Ovary (tissue), 7 donors: ENCODE measurements at regions not wholly inside any gene's neighbourhood (a gene's known extent, or its start where the extent isn't known, plus 50 kb on each side); places are given as distances from the start of the nearest gene placed in this dataset.

ENCODE experiments used
- DNase-seq, 5 donors: peaks; one replicate each; pipeline ENCODE4 v3.0.0-alpha.2; 2019 to 2020
- H3K27ac ChIP-seq, 2 donors: fragments of 200-600 bp; one replicate each; pipeline versions ENCODE4 v1.5.1 to v1.8.0; 2019 to 2022
- H3K27me3 ChIP-seq: fragments of 200-600 bp; one replicate; pipeline ENCODE4 v1.8.0; 2022
- H3K36me3 ChIP-seq: fragments of 200-600 bp; sonication (generic); one replicate; pipeline ENCODE4 v1.5.1; 2019
- H3K4me1 ChIP-seq: one replicate; pipeline ENCODE4 v1.8.1; 2013; ENCODE audit warnings: mild to moderate bottlenecking, moderate library complexity; ENCODE audit not compliant: insufficient read depth
- H3K4me3 ChIP-seq: fragments of 200-600 bp; sonication (generic); one replicate; pipeline ENCODE4 v1.5.1; 2017
- H3K9me3 ChIP-seq, 2 donors: fragments of 200-600 bp in 1 of 2; sonication (generic) in 1 of 2; one replicate each; pipeline versions ENCODE4 v1.5.1 to v1.8.1; 2013 to 2019; ENCODE audit warnings: mild to moderate bottlenecking in 1 of 2, moderate library complexity in 1 of 2
- EP300 ChIP-seq: sonication (generic); formaldehyde crosslinking; IDR thresholded peaks from one replicate; pipeline ENCODE4 v1.6.1; 2017; ENCODE audit warnings: antibody characterized with exemption
- POLR2A ChIP-seq: fragments of 450-650 bp; IDR thresholded peaks from one replicate; pipeline ENCODE4 v1.6.1; 2017; ENCODE audit warnings: antibody characterized with exemption, mild to moderate bottlenecking, moderate library complexity
- WGBS, 3 donors: extraction: QIAGEN DNeasy Blood & Tissue Kit in 1 of 3; methylation state at CpG; one replicate each; pipeline versions ENCODE4 v1.1.5 to v1.1.7; 2013 to 2017; 5-methylcytosine and 5-hydroxymethylcytosine counted together
- intact Hi-C, 4 donors: fragments of 100-400 bp; cut with DNase I; formaldehyde crosslinking; loops; one replicate each; pipeline versions ENCODE4 v1.11.0 to v1.15.1; 2022 to 2023
- TF ChIP-seq, protein P1 (sequence below), 3 donors: fragments of 450-650 bp in 2 of 3; fragments of 200-600 bp in 1 of 3; IDR thresholded peaks; one replicate each; pipeline versions ENCODE4 v1.5.1 to v1.8.0; 2016 to 2022; ENCODE audit warnings: antibody characterized with exemption in 3 of 3, mild to moderate bottlenecking in 1 of 3
- donor health status: DM: no; HTN: no; CAD: no; lungs with moderate emphysema.
- donor health status: DM: no; HTN: no; CAD: no.
- donor health status: Bipolar disorder and iron deficiency.
- donor health status: DM: no; HTN: no; CAD: no.
- donor health status: DM: yes; HTN: yes; CAD: no.

DNA sequence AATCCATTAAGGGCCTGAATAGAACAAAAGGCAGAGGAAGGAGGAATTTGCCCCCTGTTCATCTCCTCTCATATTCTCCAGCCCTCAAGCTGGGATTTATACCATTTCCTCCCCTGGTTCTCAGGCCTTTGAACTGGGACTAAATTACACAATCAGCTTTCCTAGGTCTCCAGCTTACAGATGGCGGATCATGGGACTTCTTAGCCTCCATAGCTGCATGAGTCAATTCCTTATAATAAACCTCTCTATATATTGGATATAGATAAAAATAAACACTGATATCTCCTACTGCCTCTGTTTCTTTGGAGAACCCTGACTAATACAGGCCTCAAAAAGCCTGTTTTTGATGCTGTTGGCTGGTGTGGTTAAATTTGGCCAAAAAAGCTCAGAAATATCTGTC, 84.5 kb upstream of the TMEM108 start:
- intact Hi-C loops, result no loop called here
- H3K27me3 ChIP-seq, result no peaks in the 10 kb centered on the region
- no peaks in the 10 kb centered on the region for H3K36me3 ChIP-seq
- WGBS, 3 donors, result 62 to 70% (median 68%) methylated on average over 1 of the region's 1 CpG
- DNase-seq, result no peak
- H3K27ac ChIP-seq, result no peak overlapping the region
- H3K4me1 ChIP-seq, result no peaks in the 10 kb centered on the region
- no peaks in the 10 kb centered on the region for H3K9me3 ChIP-seq
- H3K4me3 ChIP-seq, result no peak overlapping the region
- no peak for TF ChIP-seq POLR2A
- TF ChIP-seq, protein P1, sequence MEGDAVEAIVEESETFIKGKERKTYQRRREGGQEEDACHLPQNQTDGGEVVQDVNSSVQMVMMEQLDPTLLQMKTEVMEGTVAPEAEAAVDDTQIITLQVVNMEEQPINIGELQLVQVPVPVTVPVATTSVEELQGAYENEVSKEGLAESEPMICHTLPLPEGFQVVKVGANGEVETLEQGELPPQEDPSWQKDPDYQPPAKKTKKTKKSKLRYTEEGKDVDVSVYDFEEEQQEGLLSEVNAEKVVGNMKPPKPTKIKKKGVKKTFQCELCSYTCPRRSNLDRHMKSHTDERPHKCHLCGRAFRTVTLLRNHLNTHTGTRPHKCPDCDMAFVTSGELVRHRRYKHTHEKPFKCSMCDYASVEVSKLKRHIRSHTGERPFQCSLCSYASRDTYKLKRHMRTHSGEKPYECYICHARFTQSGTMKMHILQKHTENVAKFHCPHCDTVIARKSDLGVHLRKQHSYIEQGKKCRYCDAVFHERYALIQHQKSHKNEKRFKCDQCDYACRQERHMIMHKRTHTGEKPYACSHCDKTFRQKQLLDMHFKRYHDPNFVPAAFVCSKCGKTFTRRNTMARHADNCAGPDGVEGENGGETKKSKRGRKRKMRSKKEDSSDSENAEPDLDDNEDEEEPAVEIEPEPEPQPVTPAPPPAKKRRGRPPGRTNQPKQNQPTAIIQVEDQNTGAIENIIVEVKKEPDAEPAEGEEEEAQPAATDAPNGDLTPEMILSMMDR (IDR thresholded peaks at IDR 0.05), result no peak
- no peak for TF ChIP-seq EP300

DNA sequence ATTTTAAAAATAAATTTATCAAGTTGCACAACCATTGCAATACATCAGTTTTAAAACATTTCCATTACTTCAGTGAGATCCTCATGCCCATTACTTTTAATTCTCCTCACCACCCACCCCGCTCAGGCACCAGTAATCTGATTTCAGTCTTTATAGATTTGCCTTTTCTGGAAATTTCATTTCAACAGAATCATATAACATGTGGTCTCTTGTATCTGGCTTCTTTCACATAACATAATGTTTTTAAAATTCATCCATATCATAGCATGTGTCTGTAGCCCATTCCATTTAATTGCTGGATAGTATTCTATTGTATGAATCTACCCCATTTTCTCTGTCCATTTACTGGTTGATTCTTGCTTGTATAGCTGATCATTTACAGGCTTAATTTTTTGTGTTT, 110.3 kb upstream of the TMEM108 start:
- Histone ChIP-seq H3K27me3 (no peaks in the 10 kb centered on the region), H3K9me3 (no peaks in the 10 kb centered on the region), H3K4me1 (no peaks in the 10 kb centered on the region), H3K4me3 (no peak overlapping the region), H3K27ac (no peak overlapping the region), H3K36me3 (no peaks in the 10 kb centered on the region)
- intact Hi-C loops, result no loop called here
- no peak for DNase-seq
- 79 to 86% (median 80%) methylated on average over 1 of the region's 1 CpG for WGBS, 3 donors
- TF ChIP-seq, protein P1 (IDR thresholded peaks at IDR 0.05), result no peak
- TF ChIP-seq EP300, result no peak
- TF ChIP-seq POLR2A, result no peak

DNA sequence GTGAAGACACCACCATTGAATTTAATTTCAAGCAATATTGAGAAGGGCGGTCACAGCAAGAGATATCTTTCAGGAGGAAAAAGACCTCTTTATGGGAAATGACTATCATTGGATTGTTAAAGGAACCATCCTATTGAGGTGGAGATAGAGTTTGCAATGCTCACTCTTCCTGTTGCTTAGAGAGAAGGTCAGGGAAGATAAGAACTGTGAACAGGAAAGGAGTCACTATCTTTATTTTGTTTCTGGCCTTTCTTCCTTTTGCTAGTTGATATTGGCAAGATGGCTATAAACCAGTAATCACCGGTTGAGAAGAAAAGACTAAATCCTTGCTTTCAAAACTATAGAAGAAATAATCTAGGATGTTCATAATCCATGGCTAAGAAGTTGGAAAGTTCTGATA, 112.1 kb upstream of the TMEM108 start:
- TF ChIP-seq, protein P1 (IDR thresholded peaks at IDR 0.05), result no peak
- TF ChIP-seq EP300 (no peak), POLR2A (no peak)
- DNase-seq, result no peak
- no peaks in the 10 kb centered on the region for H3K9me3 ChIP-seq
- H3K4me3 ChIP-seq, result no peak overlapping the region
- no peaks in the 10 kb centered on the region for H3K27me3 ChIP-seq
- no peaks in the 10 kb centered on the region for H3K4me1 ChIP-seq
- no peak overlapping the region for H3K27ac ChIP-seq
- intact Hi-C loops, result no loop called here
- no peaks in the 10 kb centered on the region for H3K36me3 ChIP-seq
- 40 to 74% (median 64%) methylated on average over 2 of the region's 2 CpGs for WGBS, 3 donors

DNA sequence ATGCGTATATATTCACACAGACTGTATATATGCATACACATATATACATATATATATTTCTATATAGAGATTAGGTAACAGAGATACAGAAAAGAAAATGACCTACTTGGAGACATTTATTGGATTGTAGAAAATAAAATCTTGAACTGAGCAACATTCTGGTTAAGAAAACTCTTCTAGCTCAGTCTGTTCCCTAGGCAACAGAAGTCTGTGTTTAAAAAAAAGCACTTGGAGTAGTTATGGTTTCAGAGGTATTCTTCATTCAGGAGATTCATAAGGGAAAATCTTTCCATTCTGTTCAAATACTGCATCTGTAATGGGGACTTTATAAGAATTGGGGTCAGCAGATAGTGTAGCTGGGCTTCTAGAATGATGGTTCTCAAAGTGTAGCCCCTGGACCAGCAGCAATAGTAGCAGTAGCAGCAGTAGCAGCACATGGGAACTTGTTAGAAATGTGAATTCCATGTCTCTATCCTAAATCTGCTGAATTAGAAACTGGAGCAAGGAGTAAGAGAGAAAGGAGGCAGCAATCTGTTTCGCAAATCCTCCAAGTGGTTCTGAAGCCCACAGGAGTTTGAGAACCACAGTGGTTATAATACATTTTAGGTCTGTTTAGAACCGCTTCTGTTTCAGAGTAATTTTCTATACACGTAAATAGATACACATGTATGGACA, 112.8 kb upstream of the TMEM108 start:
- TF ChIP-seq POLR2A (no peak), EP300 (no peak)
- TF ChIP-seq, protein P1 (IDR thresholded peaks at IDR 0.05), result no peak
- Histone ChIP-seq H3K27ac (no peak overlapping the region), H3K36me3 (no peaks in the 10 kb centered on the region), H3K9me3 (no peaks in the 10 kb centered on the region), H3K4me1 (no peaks in the 10 kb centered on the region), H3K4me3 (no peak overlapping the region), H3K27me3 (no peaks in the 10 kb centered on the region)
- DNase-seq, result no peak
- intact Hi-C loops, result no loop called here
- 85 to 94% (median 89%) methylated on average over 4 of the region's 4 CpGs for WGBS, 3 donors
